ENCODE measurements at regions not wholly inside any gene's neighbourhood (a gene's known extent, or its start where the extent isn't known, plus 50 kb on each side); places are given as distances from the start of the nearest gene placed in this dataset.

DNA sequence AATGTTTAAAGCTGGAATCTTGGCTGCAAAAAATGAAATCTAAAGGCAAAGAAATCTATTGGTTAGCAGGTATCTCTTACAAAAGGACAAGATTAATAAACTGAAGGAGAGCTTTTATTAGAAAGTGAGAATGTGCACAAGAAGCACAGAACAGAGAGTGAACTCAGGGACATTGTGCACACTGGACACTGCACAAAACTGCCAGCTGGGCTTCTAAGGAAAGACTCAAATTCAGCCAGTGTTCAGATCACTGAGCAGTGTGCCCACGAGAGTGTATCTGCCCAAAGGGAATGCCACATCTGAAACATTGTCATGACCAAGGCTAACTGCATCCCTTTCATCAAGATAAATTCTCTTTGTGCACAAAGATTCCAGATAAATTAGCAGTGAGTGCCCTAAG is 129.7 kb upstream of the KCNH7 start:
- Histone ChIP-seq H3K27me3 (ENCODE audit: low read depth) (no peaks in the 10 kb centered on the region), H3K9me3 (no peaks in the 10 kb centered on the region), H3K4me3 (no peak overlapping the region), H3K36me3 (no peaks in the 10 kb centered on the region), H3K4me1 (no peaks in the 10 kb centered on the region), H3K27ac (no peak overlapping the region)
- TF ChIP-seq, protein P1, sequence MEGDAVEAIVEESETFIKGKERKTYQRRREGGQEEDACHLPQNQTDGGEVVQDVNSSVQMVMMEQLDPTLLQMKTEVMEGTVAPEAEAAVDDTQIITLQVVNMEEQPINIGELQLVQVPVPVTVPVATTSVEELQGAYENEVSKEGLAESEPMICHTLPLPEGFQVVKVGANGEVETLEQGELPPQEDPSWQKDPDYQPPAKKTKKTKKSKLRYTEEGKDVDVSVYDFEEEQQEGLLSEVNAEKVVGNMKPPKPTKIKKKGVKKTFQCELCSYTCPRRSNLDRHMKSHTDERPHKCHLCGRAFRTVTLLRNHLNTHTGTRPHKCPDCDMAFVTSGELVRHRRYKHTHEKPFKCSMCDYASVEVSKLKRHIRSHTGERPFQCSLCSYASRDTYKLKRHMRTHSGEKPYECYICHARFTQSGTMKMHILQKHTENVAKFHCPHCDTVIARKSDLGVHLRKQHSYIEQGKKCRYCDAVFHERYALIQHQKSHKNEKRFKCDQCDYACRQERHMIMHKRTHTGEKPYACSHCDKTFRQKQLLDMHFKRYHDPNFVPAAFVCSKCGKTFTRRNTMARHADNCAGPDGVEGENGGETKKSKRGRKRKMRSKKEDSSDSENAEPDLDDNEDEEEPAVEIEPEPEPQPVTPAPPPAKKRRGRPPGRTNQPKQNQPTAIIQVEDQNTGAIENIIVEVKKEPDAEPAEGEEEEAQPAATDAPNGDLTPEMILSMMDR (IDR thresholded peaks at IDR 0.05): no peak
- no peak for ATAC-seq
- intact Hi-C loops (cut with DNase I): no loop called here
- DNase-seq: no peak

DNA sequence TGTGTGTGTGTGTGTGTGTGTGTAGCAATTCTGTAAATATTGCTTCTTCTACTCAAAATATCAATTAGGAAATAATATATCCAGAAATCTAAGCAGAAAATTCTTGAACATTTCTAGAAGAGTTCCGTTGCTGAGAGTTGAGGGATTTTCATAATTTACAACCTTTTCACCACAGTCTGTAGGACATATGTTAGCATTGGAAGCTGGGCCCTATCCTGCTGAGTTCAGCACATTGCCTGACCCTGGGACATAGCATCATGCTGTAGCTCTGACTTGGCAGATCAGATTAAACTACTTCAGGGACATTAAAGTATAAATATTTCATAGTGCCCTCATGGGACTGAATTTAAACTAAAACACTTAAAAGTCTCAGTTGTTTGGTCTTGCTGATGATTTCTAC is 129.2 kb upstream of the KCNH7 start:
- Histone ChIP-seq H3K4me1 (no peaks in the 10 kb centered on the region), H3K4me3 (no peak overlapping the region), H3K27ac (no peak overlapping the region), H3K9me3 (no peaks in the 10 kb centered on the region), H3K36me3 (no peaks in the 10 kb centered on the region), H3K27me3 (ENCODE audit: low read depth) (no peaks in the 10 kb centered on the region)
- DNase-seq: no peak
- ATAC-seq: no peak
- intact Hi-C loops (cut with DNase I): no loop called here
- TF ChIP-seq, protein P1 (IDR thresholded peaks at IDR 0.05): no peak

DNA sequence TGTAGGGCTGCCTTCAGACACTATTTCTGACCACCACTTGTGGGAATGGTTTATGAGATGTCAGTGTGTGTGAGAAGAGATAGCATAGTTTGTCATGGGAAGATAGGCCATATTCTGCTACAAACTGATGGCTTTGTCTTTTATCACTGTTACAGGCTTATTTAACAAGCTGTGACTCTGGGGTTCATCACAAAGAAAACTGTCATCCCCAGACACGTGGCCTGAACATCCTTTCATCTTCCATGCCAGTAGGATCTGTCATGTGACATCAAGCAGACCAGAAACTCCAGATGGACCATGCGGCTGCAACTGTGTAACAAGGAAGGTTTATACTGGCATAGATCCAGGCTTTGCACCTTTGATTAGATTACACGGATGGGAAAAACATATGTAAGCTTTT is 128.6 kb upstream of the KCNH7 start:
- Histone ChIP-seq H3K4me3 (no peak overlapping the region), H3K27me3 (ENCODE audit: low read depth) (no peaks in the 10 kb centered on the region), H3K36me3 (no peaks in the 10 kb centered on the region), H3K4me1 (no peaks in the 10 kb centered on the region), H3K9me3 (no peaks in the 10 kb centered on the region), H3K27ac (no peak overlapping the region)
- intact Hi-C loops (cut with DNase I): no loop called here
- DNase-seq: no peak
- ATAC-seq: no peak
- TF ChIP-seq, protein P1 (IDR thresholded peaks at IDR 0.05): no peak

DNA sequence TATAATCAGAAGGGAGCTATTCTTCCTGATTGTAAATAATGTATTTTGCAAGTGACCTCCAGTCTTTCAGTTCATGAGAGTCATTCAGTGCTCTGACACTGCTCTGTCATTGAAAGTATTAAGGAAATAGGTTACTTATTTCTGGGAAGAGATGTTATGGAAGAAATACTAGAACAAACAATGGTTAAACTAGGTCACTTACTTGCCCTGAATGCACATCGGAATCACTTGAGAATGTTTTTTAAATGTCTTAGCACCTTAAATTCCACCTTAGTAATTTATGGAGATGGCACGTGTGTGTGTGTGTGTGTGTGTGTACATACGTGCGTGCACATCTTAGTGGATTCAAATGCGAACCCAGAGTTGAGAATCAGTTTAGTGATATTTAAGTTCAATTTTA is 126.6 kb upstream of the KCNH7 start:
- Histone ChIP-seq H3K27me3 (ENCODE audit: low read depth) (no peaks in the 10 kb centered on the region), H3K27ac (no peak overlapping the region), H3K4me3 (no peak overlapping the region), H3K9me3 (peaks cover 6% of the 10 kb centered on the region), H3K4me1 (no peaks in the 10 kb centered on the region), H3K36me3 (no peaks in the 10 kb centered on the region)
- TF ChIP-seq, protein P1 (IDR thresholded peaks at IDR 0.05): no peak
- ATAC-seq (no peak), DNase-seq (no peak)
- intact Hi-C loops (cut with DNase I): no loop called here

DNA sequence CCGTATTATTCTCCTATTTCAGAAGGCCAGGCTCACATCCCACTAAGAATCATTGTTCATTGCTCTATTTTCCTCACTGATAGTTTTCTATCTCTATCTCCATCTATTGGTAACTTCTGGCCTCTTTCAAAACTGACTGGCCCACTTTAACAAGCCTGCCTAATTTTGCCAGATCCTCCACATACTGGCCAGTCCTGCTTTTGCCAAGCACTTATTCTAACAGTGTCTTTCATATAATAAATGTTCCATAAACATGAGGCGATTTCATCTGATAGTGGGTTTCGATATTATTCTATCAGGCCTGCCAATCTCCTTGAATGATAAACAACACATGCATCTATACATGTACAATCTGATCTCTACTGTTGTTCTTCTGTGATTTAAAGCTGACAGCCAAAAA is 125.9 kb upstream of the KCNH7 start:
- Histone ChIP-seq H3K27ac (no peak overlapping the region), H3K4me3 (no peak overlapping the region), H3K27me3 (ENCODE audit: low read depth) (no peaks in the 10 kb centered on the region), H3K36me3 (no peaks in the 10 kb centered on the region), H3K4me1 (no peaks in the 10 kb centered on the region), H3K9me3 (peaks cover 6% of the 10 kb centered on the region)
- no peak for DNase-seq
- no peak for ATAC-seq
- intact Hi-C loops (cut with DNase I): no loop called here
- TF ChIP-seq, protein P1 (IDR thresholded peaks at IDR 0.05): no peak

DNA sequence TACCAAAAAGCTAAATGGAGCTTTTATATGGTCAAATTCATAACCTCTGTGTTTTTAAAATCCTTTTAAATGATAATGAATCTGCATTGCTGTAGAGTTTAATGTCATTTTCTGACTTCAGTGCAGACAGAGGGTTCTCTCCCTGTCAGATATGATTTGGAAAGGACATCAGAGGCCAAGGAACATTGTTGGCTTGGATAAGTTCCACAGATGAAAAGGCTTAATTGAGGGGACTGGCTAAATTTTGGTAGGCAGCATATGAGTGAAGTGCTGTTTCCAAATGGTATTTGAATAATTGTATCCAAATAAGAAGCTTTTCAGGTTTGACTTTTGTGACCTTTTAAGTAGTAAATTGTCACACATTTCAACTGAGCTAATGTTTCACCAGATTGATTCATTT is 124.6 kb upstream of the KCNH7 start:
- intact Hi-C loops (cut with DNase I): no loop called here
- Histone ChIP-seq H3K27me3 (ENCODE audit: low read depth) (no peaks in the 10 kb centered on the region), H3K4me1 (no peaks in the 10 kb centered on the region), H3K36me3 (no peaks in the 10 kb centered on the region), H3K9me3 (peaks cover 6% of the 10 kb centered on the region), H3K4me3 (no peak overlapping the region), H3K27ac (no peak overlapping the region)
- ATAC-seq: no peak
- TF ChIP-seq, protein P1 (IDR thresholded peaks at IDR 0.05): no peak
- no peak for DNase-seq
